ENCODE measurements at regions not wholly inside any gene's neighbourhood (a gene's known extent, or its start where the extent isn't known, plus 50 kb on each side); places are given as distances from the start of the nearest gene placed in this dataset.
A peak's percentile ranks its signal among the peaks of the same experiment; 100 is the strongest.
"Not testable (repeated sequence)": the region's sequence is repeated elsewhere in the genome, so short reads cannot be mapped to it uniquely, and the experiment has no call there.

GRCh38 chr5:50501491-50502228, 60.6 kb upstream of the EMB start:
- TF ChIP-seq CTCF (IDR thresholded peaks at IDR 0.05; ENCODE audit: control insufficient read depth, extremely low read depth, insufficient read depth), result no peak
- no peak for DNase-seq (ENCODE audit: low read depth)
- H3K4me3 ChIP-seq (ENCODE audit: low read depth, low read length), result no peak overlapping the region

DNA sequence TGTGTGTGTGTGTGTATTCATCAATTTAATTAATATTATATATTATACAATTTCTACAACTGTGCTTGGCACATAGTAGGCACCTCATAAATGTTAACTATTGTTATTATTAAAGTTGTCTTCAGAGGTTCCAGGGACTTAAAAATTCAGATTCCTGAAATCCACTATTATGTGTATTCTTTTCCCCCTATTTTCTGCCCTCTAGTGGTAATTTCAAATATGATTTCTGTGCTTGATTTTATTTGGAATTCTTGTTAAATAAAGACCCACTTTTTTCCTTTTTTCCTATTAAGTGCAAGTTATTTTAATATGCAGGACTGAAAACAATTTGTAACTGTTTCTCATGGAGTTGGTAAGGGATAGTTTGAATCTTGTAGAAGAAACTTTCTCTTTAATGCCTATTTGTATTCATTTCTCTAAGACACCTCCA, 72.0 kb upstream of the EMB start:
- DNase-seq (ENCODE audit: low read depth); H3K4me3 ChIP-seq (ENCODE audit: low read depth, low read length): not testable (repeated sequence)
- TF ChIP-seq CTCF (IDR thresholded peaks at IDR 0.05; ENCODE audit: control insufficient read depth, extremely low read depth, insufficient read depth), result 0 out of 2 replicates have a peak, but pooled peaks have one; percentile 9

GRCh38 chr5:50521060-50521459, 80.0 kb upstream of the EMB start:
- not testable (repeated sequence) for DNase-seq (ENCODE audit: low read depth); H3K4me3 ChIP-seq (ENCODE audit: low read depth, low read length)

DNA sequence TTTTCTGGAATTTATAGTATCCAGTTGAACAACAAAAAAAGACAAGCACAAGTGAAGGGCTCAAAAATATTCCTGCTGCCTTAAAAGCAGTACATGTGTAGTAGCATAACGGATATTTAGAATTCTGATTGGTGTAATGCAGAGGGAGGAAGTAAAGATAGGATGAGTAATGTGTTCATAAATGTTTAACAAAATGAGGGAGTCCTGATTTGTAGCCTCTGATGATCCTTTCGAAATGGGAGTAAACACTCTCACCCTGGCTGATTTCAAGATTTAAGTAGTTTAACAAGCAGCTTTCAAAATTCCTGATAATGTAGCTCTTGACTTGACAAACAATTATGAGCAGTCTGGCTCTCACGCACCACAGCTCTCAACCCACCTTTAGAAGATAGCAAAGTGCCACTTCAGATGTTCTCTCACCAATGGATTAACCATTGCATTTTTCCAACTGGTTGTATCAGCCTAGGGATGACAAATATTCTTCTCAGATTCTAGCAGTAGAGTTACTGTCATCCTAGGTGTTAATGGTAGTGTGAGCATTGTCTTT, 86.5 kb upstream of the EMB start:
- H3K4me3 ChIP-seq (ENCODE audit: low read depth, low read length); DNase-seq (ENCODE audit: low read depth): not testable (repeated sequence)

DNA sequence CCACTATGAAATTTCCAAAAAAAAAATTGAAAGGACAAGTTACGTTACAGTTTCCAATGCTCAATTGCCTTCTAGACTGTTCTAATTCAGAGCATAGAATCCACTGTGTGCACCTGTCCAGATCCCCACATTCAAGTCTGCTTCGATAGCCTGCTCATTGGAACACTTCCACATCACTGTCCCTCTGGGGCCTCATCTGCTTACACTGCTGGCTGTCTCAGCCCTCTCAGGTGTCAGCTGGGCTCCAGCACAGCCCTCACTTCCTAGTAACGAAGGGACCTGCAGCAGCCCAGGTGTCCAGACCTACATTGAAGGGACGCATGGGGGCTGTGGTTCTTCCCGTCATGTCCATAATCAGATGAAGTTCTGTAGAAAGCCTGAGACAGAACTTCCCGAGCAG, 94.3 kb upstream of the EMB start:
- TF ChIP-seq CTCF (IDR thresholded peaks at IDR 0.05; ENCODE audit: control insufficient read depth, extremely low read depth, insufficient read depth), result no peak
- DNase-seq (ENCODE audit: low read depth), result no peak
- H3K4me3 ChIP-seq (ENCODE audit: low read depth, low read length), result no peak overlapping the region

- H3K4me3 ChIP-seq (ENCODE audit: low read depth, low read length), result not testable (repeated sequence)
Observed at GRCh38 chr5:50537534-50537933, 96.4 kb upstream of the EMB start.

DNA sequence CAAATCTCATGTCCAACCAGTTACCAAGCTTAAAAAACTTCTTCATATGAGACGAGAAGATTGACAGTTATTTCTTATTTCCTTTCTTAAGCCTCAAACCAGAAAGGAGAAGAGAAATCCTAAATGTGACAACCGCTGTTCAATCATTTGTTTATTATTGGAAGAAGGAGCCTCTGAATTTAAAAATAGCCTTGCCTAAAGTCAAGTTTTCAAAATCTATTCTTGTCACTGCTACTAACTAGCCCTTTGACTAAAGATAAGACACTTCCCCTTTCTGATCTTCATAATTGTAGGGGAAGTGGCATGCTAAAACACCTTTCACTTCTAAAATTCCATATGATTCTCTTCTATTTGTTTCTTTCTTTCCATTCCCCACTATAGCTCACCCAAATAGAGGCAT, 106.2 kb upstream of the EMB start:
- no peak for TF ChIP-seq CTCF (IDR thresholded peaks at IDR 0.05; ENCODE audit: control insufficient read depth, extremely low read depth, insufficient read depth)
- no peak for DNase-seq (ENCODE audit: low read depth)
- no peak overlapping the region for H3K4me3 ChIP-seq (ENCODE audit: low read depth, low read length)

More at GRCh38 chr5:50537534-50537933, 96.4 kb upstream of the EMB start:
- not testable (repeated sequence) for DNase-seq (ENCODE audit: low read depth)

DNA sequence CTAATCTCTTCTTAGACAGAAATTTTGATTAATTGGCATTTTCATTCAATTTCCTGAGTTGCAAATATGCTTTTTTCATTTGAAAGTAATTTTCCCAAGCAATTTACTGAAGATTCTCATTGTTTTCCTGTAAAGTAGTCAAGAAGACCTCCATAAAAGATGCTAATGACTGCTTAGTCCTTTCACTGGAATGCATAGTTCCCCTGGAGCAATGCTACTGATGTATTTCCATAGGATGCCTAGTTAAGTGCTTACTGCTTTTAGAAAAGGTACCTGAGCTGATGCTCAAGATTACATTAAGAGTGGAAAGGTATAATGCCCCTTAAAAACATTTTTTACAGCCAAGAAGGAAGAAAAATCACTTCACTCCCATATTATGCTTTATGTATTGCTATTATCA, 109.2 kb upstream of the EMB start:
- DNase-seq (ENCODE audit: low read depth), result no peak
- TF ChIP-seq CTCF (IDR thresholded peaks at IDR 0.05; ENCODE audit: control insufficient read depth, extremely low read depth, insufficient read depth), result no peak
- H3K4me3 ChIP-seq (ENCODE audit: low read depth, low read length), result no peak overlapping the region

Measured in LNCaP clone FGC (cell line).